ENCODE measurements at regions not wholly inside any gene's neighbourhood (a gene's known extent, or its start where the extent isn't known, plus 50 kb on each side); places are given as distances from the start of the nearest gene placed in this dataset.
"Not testable (repeated sequence)": the region's sequence is repeated elsewhere in the genome, so short reads cannot be mapped to it uniquely, and the experiment has no call there.

- not testable (repeated sequence) for DNase-seq (ENCODE audit: low spot score)
These were observed 350.1 kb downstream of the NSUN3 start for GRCh38 chr3:94412936-94413335.

GRCh38 chr3:94413336-94414108 is 350.7 kb downstream of the NSUN3 start:
- DNase-seq (ENCODE audit: low spot score), result no peak

- DNase-seq (ENCODE audit: low spot score), result no peak
These were observed 351.6 kb downstream of the NSUN3 start for GRCh38 chr3:94414418-94414817.

- DNase-seq (ENCODE audit: low spot score), result no peak
These were observed 353.9 kb downstream of the NSUN3 start for GRCh38 chr3:94416768-94417167.

- no peak for DNase-seq (ENCODE audit: low spot score)
These were observed 355.1 kb downstream of the NSUN3 start for GRCh38 chr3:94417963-94418455.

GRCh38 chr3:94420931-94421330 is 358.1 kb downstream of the NSUN3 start:
- no peak for DNase-seq (ENCODE audit: low spot score)

GRCh38 chr3:94423578-94423977 is 360.7 kb downstream of the NSUN3 start:
- no peak for DNase-seq (ENCODE audit: low spot score)

- DNase-seq (ENCODE audit: low spot score), result no peak
These were observed 366.7 kb downstream of the NSUN3 start for GRCh38 chr3:94429517-94429916.

GRCh38 chr3:94431876-94432570 is 369.2 kb downstream of the NSUN3 start:
- DNase-seq (ENCODE audit: low spot score), result no peak

- no peak for DNase-seq (ENCODE audit: low spot score)
These were observed 370.9 kb downstream of the NSUN3 start for GRCh38 chr3:94433811-94434210.

GRCh38 chr3:94440767-94441493 is 378.1 kb downstream of the NSUN3 start:
- no peak for DNase-seq (ENCODE audit: low spot score)

GRCh38 chr3:94441494-94441847 is 378.6 kb downstream of the NSUN3 start:
- DNase-seq (ENCODE audit: low spot score), result no peak

GRCh38 chr3:94453864-94454263 is 391.0 kb downstream of the NSUN3 start:
- no peak for DNase-seq (ENCODE audit: low spot score)

- DNase-seq (ENCODE audit: low spot score), result no peak
These were observed 396.3 kb downstream of the NSUN3 start for GRCh38 chr3:94459167-94459566.

- no peak for DNase-seq (ENCODE audit: low spot score)
These were observed 398.1 kb downstream of the NSUN3 start for GRCh38 chr3:94460931-94461330.

GRCh38 chr3:94462931-94463330 is 400.1 kb downstream of the NSUN3 start:
- no peak for DNase-seq (ENCODE audit: low spot score)

- DNase-seq (ENCODE audit: low spot score), result no peak
These were observed 409.6 kb downstream of the NSUN3 start for GRCh38 chr3:94472511-94472910.

GRCh38 chr3:94481226-94481898 is 418.5 kb downstream of the NSUN3 start:
- no peak for DNase-seq (ENCODE audit: low spot score)

- DNase-seq (ENCODE audit: low spot score), result no peak
These were observed 419.8 kb downstream of the NSUN3 start for GRCh38 chr3:94482686-94483085.

- DNase-seq (ENCODE audit: low spot score), result no peak
These were observed 420.5 kb downstream of the NSUN3 start for GRCh38 chr3:94483403-94483802.

GRCh38 chr3:94494992-94495391 is 432.1 kb downstream of the NSUN3 start:
- DNase-seq (ENCODE audit: low spot score), result no peak

- DNase-seq (ENCODE audit: low spot score), result no peak
These were observed 437.3 kb downstream of the NSUN3 start for GRCh38 chr3:94500146-94500545.
